OCI-LY1 (cell line): ENCODE measurements at regions not wholly inside any gene's neighbourhood (a gene's known extent, or its start where the extent isn't known, plus 50 kb on each side); places are given as distances from the start of the nearest gene placed in this dataset.

ENCODE experiments used
- H2AFZ ChIP-seq: fragments of 200-600 bp; sonication (generic), shearing (Covaris generic); 2 replicates; pipeline ENCODE4 v1.6.0; 2014; ENCODE audit warnings: antibody characterized with exemption, mild to moderate bottlenecking, low read length
- H3F3A ChIP-seq: fragments of 200-600 bp; sonication (generic), shearing (Covaris generic); 2 replicates; pipeline ENCODE4 v1.6.0; 2014; ENCODE audit warnings: mild to moderate bottlenecking, antibody characterized with exemption, low read length, moderate library complexity; ENCODE audit not compliant: insufficient read depth
- H3K27ac ChIP-seq: fragments of 200-600 bp; sonication (generic); 2 replicates; pipeline ENCODE4 v1.5.1; 2014; ENCODE audit warnings: low read length, mixed run types, mild to moderate bottlenecking, low read depth; ENCODE audit not compliant: poor library complexity, severe bottlenecking
- H3K27me3 ChIP-seq: fragments of 200-600 bp; sonication (generic); 2 replicates; pipeline ENCODE4 v1.6.0; 2014; ENCODE audit warnings: antibody characterized with exemption, mild to moderate bottlenecking, low read length, moderate library complexity; ENCODE audit not compliant: insufficient read depth
- H3K36me3 ChIP-seq: fragments of 200-600 bp; sonication (generic); 2 replicates; pipeline ENCODE4 v1.6.1; 2014; ENCODE audit warnings: mild to moderate bottlenecking, antibody characterized with exemption, low read length, moderate library complexity, mixed read lengths; ENCODE audit not compliant: insufficient read depth
- H3K4me1 ChIP-seq: fragments of 200-600 bp; sonication (generic); 2 replicates; pipeline ENCODE4 v1.5.1; 2014; ENCODE audit warnings: mild to moderate bottlenecking, low read length, moderate library complexity; ENCODE audit not compliant: insufficient read depth, severe bottlenecking
- H3K4me2 ChIP-seq: fragments of 200-600 bp; sonication (generic), shearing (Covaris generic); 2 replicates; pipeline ENCODE4 v1.6.1; 2014; ENCODE audit warnings: low read length
- H3K4me3 ChIP-seq: fragments of 200-600 bp; sonication (generic); 2 replicates; pipeline ENCODE4 v1.5.1; 2014; ENCODE audit warnings: low read length, low read depth, mild to moderate bottlenecking, mixed read lengths; ENCODE audit not compliant: poor library complexity, severe bottlenecking
- H3K79me2 ChIP-seq: fragments of 200-600 bp; shearing (Covaris generic); 2 replicates; pipeline ENCODE4 v1.6.1; 2016; ENCODE audit warnings: mixed run types, low read length, mixed read lengths; ENCODE audit not compliant: insufficient read depth
- H3K9ac ChIP-seq: fragments of 200-600 bp; sonication (generic), shearing (Covaris generic); 2 replicates; pipeline ENCODE4 v1.6.1; 2014; ENCODE audit warnings: mild to moderate bottlenecking, low read length, mixed read lengths
- H3K9me2 ChIP-seq: fragments of 200-600 bp; sonication (generic), shearing (Covaris generic); 2 replicates; pipeline ENCODE4 v1.6.1; 2014; ENCODE audit warnings: low read depth, mild to moderate bottlenecking, low read length, mixed read lengths
- H3K9me3 ChIP-seq: fragments of 200-600 bp; shearing (Covaris generic); 2 replicates; pipeline ENCODE4 v1.6.1; 2014; ENCODE audit warnings: low read length, mixed read lengths
- H4K20me1 ChIP-seq: fragments of 200-600 bp; sonication (generic), shearing (Covaris generic); 2 replicates; pipeline ENCODE4 v1.6.0; 2016; ENCODE audit warnings: mild to moderate bottlenecking, low read length; ENCODE audit not compliant: insufficient read depth
- EZH2 ChIP-seq: fragments of 200-600 bp; sonication (generic), shearing (Covaris generic); IDR thresholded peaks from 2 replicates; pipeline ENCODE4 v1.8.0; 2017; ENCODE audit warnings: borderline replicate concordance, mixed run types, mild to moderate bottlenecking, antibody characterized with exemption, low read length, moderate library complexity, mixed read lengths
- TF ChIP-seq, protein P1 (sequence below): fragments of 200-600 bp; sonication (generic), shearing (Covaris generic); IDR thresholded peaks from 2 replicates; pipeline ENCODE4 v1.5.1; 2017; ENCODE audit warnings: mild to moderate bottlenecking, antibody characterized with exemption, low read length, moderate library complexity, mixed read lengths

DNA sequence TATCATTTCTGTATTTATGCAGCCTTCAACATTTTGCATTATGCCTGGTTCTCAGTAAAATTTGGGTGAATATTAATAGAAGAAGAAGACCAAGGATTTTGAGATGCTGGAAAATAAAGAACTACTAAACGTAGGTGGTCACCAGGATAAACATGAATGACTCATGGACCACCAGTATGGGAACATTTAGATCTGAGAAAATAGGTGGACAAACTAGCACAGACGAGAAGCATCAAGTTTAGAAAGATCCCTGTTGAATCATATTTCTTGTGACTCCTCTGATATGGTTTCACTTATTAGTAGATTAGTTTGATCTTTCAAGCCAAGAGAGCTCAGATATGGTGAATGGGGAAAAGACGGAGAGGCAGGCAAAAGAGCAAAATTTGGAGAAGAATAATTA, 97.9 kb downstream of the RAP2B start:
- Histone ChIP-seq H3K4me2 (no peak overlapping the region), H2AFZ (no peak overlapping the region), H3K4me3 (no peak overlapping the region)

DNA sequence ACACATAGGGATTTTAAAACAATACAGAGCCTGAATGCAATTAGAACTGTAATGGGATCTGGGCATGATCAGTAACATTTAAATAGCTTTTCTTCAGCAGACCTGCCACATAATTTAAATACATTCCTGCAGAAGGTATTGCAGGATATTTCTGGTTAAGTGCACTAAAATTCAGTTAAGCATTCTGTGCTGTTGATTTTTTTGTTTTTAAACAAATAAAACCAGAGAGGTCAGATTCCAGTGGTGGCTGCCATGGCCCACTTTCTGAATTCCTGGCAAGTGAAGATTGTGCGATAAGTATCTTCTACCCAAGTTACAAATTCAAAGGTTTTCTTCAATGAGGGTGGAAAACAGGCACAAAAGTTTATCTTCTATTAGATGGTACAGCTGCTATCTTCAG, 98.7 kb downstream of the RAP2B start:
- no peaks in the 10 kb centered on the region for H3K4me1 ChIP-seq
- H3K4me3 ChIP-seq = no peak overlapping the region
- no peaks in the 10 kb centered on the region for H3K36me3 ChIP-seq
- H3K9ac ChIP-seq = no peak overlapping the region
- no peak overlapping the region for H3K27ac ChIP-seq
- H3K79me2 ChIP-seq = no peaks in the 10 kb centered on the region
- H3K4me2 ChIP-seq = no peak overlapping the region
- no peak overlapping the region for H2AFZ ChIP-seq
- H3K27me3 ChIP-seq = no peaks in the 10 kb centered on the region
- H4K20me1 ChIP-seq = no peaks in the 10 kb centered on the region
- no peak for TF ChIP-seq EZH2
- TF ChIP-seq, protein P1, sequence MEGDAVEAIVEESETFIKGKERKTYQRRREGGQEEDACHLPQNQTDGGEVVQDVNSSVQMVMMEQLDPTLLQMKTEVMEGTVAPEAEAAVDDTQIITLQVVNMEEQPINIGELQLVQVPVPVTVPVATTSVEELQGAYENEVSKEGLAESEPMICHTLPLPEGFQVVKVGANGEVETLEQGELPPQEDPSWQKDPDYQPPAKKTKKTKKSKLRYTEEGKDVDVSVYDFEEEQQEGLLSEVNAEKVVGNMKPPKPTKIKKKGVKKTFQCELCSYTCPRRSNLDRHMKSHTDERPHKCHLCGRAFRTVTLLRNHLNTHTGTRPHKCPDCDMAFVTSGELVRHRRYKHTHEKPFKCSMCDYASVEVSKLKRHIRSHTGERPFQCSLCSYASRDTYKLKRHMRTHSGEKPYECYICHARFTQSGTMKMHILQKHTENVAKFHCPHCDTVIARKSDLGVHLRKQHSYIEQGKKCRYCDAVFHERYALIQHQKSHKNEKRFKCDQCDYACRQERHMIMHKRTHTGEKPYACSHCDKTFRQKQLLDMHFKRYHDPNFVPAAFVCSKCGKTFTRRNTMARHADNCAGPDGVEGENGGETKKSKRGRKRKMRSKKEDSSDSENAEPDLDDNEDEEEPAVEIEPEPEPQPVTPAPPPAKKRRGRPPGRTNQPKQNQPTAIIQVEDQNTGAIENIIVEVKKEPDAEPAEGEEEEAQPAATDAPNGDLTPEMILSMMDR = no peak
- H3K9me3 ChIP-seq = no peaks in the 10 kb centered on the region
- H3F3A ChIP-seq = no peaks in the 10 kb centered on the region
- no peaks in the 10 kb centered on the region for H3K9me2 ChIP-seq

More for the DNA sequence above, 97.9 kb downstream of the RAP2B start:
- Histone ChIP-seq H3K9me3 (no peaks in the 10 kb centered on the region), H3K27ac (no peak overlapping the region), H3K9ac (no peak overlapping the region), H3K27me3 (no peaks in the 10 kb centered on the region), H3K9me2 (no peaks in the 10 kb centered on the region), H3F3A (no peaks in the 10 kb centered on the region), H3K36me3 (no peaks in the 10 kb centered on the region), H3K4me1 (no peaks in the 10 kb centered on the region), H4K20me1 (no peaks in the 10 kb centered on the region), H3K79me2 (no peaks in the 10 kb centered on the region)
- TF ChIP-seq EZH2 = no peak
- TF ChIP-seq, protein P1 = no peak

DNA sequence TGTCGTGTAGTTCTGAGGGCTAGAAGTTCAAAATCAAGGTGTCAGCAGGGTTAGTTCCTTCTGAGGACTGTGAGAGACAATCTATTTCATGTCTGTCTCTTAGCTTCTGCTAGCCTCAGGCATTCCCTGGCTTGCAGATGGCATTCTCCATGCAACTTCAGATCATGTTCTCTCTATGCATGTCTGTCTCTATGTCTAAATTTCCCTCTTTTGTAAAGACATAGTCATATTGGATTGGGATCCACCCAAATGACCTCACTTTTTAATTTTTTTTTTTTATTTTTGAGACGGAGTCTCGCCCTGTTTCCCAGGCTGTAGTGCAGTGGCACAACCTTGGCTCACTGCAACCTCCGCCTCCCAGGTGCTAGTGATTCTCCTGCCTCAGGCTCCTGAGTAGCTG, 104.6 kb downstream of the RAP2B start:
- H3K4me1 ChIP-seq = no peaks in the 10 kb centered on the region
- H3K27ac ChIP-seq = no peak overlapping the region
- no peaks in the 10 kb centered on the region for H3K9me3 ChIP-seq
- H3K9ac ChIP-seq = no peak overlapping the region
- H4K20me1 ChIP-seq = no peaks in the 10 kb centered on the region
- H3K27me3 ChIP-seq = no peaks in the 10 kb centered on the region
- no peak overlapping the region for H2AFZ ChIP-seq
- no peak overlapping the region for H3K4me3 ChIP-seq
- no peaks in the 10 kb centered on the region for H3K79me2 ChIP-seq
- no peaks in the 10 kb centered on the region for H3K36me3 ChIP-seq
- TF ChIP-seq EZH2 = no peak
- TF ChIP-seq, protein P1 = no peak
- no peaks in the 10 kb centered on the region for H3F3A ChIP-seq
- no peak overlapping the region for H3K4me2 ChIP-seq
- H3K9me2 ChIP-seq = no peaks in the 10 kb centered on the region
